Stomach (tissue), 4 donors: ENCODE measurements at regions not wholly inside any gene's neighbourhood (a gene's known extent, or its start where the extent isn't known, plus 50 kb on each side); places are given as distances from the start of the nearest gene placed in this dataset.

ENCODE experiments used
- EP300 ChIP-seq: sonication (generic); formaldehyde crosslinking; IDR thresholded peaks from one replicate; pipeline ENCODE4 v1.6.1; 2017; ENCODE audit warnings: antibody characterized with exemption
- POLR2A ChIP-seq, 4 donors: fragments of 450-650 bp; IDR thresholded peaks; one replicate each; pipeline ENCODE4 v1.6.1; 2016; ENCODE audit warnings: antibody characterized with exemption in 4 of 4, control low read depth in 2 of 4, mild to moderate bottlenecking in 1 of 4, moderate library complexity in 1 of 4

DNA sequence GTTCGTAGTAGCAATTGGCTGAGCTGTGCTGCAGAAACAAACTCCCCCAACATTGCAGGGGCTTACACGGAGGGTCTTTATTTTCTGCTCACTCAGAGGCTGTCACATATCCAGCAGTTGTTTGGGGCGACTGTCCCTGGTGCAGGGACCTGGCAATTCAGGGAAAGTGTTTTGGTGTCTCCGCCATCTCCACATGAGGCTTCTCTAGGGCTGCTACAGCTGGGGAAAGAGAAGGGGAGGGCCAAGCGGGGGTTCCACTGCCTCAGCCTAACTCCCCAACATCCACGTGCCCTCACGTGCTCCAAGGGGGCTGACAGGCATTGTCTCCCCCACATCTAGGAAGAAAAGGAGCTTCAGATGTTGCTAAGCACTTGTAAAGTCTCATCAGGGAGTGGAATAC lies 61.3 kb upstream of the NXT1 start:
- TF ChIP-seq POLR2A (IDR thresholded peaks at IDR 0.05) (no peak), EP300 (no peak)
